Type B pancreatic cell (in vitro differentiated cells): ENCODE measurements at regions not wholly inside any gene's neighbourhood (a gene's known extent, or its start where the extent isn't known, plus 50 kb on each side); places are given as distances from the start of the nearest gene placed in this dataset.
"Not testable (repeated sequence)": the region's sequence is repeated elsewhere in the genome, so short reads cannot be mapped to it uniquely, and the experiment has no call there.

Experiments used
- DNase-seq: peaks from one replicate; pipeline ENCODE4 v3.0.0; 2021; ENCODE audit warnings: mixed read lengths; ENCODE audit not compliant: unreplicated experiment; ENCODE audit errors: extremely low spot score
- H3K27ac Mint-ChIP-seq: 2 replicates; pipeline ENCODE4 v1.8.0; 2021; ENCODE audit warnings: mild to moderate bottlenecking, mixed read lengths
- H3K27me3 Mint-ChIP-seq: 2 replicates; pipeline ENCODE4 v1.8.0; 2021; ENCODE audit warnings: mixed read lengths
- H3K36me3 Mint-ChIP-seq: 2 replicates; pipeline ENCODE4 v1.8.0; 2021; ENCODE audit warnings: mixed read lengths
- H3K4me1 Mint-ChIP-seq: one replicate; pipeline ENCODE4 v1.8.0; 2021; ENCODE audit warnings: mixed read lengths; ENCODE audit not compliant: unreplicated experiment
- H3K4me3 Mint-ChIP-seq: 2 replicates; pipeline ENCODE4 v1.8.0; 2021; ENCODE audit warnings: mild to moderate bottlenecking, mixed read lengths
- H3K9me3 Mint-ChIP-seq: 2 replicates; pipeline ENCODE4 v1.8.0; 2021; ENCODE audit warnings: mixed read lengths
- TF ChIP-seq, protein P1 (sequence below): fragments of 200-600 bp; sonication (generic); conservative IDR thresholded peaks from 2 replicates; pipeline ENCODE4 v1.5.0; 2021; ENCODE audit warnings: antibody characterized with exemption, mild to moderate bottlenecking

DNA sequence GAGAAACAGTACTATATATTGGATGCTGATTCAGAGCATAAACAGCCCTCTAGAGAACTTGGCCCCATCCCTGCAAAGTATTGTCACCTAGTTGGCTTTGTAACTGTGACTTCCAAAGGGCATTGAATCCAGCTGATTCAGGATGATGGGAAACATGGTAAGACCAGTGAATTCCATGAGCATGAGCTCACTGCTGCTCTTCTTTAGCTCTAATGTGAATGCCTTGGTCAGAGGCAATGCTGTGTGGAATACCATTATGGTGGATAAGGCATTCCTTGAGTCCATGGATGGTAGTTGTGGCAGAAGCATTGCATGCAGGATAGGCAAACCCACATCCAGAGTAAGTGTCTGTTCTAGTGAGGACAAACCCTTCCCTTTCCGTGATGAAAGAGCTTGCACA lies 365.6 kb upstream of the EDA2R start:
- TF ChIP-seq, protein P1, sequence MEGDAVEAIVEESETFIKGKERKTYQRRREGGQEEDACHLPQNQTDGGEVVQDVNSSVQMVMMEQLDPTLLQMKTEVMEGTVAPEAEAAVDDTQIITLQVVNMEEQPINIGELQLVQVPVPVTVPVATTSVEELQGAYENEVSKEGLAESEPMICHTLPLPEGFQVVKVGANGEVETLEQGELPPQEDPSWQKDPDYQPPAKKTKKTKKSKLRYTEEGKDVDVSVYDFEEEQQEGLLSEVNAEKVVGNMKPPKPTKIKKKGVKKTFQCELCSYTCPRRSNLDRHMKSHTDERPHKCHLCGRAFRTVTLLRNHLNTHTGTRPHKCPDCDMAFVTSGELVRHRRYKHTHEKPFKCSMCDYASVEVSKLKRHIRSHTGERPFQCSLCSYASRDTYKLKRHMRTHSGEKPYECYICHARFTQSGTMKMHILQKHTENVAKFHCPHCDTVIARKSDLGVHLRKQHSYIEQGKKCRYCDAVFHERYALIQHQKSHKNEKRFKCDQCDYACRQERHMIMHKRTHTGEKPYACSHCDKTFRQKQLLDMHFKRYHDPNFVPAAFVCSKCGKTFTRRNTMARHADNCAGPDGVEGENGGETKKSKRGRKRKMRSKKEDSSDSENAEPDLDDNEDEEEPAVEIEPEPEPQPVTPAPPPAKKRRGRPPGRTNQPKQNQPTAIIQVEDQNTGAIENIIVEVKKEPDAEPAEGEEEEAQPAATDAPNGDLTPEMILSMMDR: no peak
- Mint-ChIP-seq H3K9me3 (no peaks in the 10 kb centered on the region), H3K36me3 (no peaks in the 10 kb centered on the region), H3K4me3 (no peak overlapping the region), H3K4me1 (no peaks in the 10 kb centered on the region), H3K27ac (no peak overlapping the region), H3K27me3 (no peaks in the 10 kb centered on the region)
- no peak for DNase-seq

DNA sequence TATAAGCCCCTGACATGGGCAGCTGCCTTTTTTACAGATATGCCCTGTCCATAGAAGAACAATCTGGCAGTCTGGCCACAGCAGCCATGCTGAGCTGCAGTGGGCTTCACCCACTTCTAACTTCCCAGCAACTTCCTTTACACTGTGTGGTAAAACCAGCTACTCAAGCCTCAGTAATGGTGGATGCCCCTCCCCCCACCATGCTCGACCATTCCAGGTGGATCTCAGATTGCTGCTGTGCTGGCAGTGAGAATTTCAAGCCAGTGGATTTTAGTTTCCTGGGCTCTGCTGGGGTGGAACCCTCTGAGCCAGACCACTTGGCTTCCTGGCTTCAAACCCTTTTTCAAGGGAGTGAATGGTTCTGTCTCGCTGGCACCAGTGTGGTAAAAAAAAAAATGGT lies 355.9 kb upstream of the EDA2R start:
- H3K4me1 Mint-ChIP-seq: no peaks in the 10 kb centered on the region
- H3K27me3 Mint-ChIP-seq: no peaks in the 10 kb centered on the region
- DNase-seq: no peak
- H3K9me3 Mint-ChIP-seq: no peaks in the 10 kb centered on the region
- TF ChIP-seq, protein P1: no peak
- no peak overlapping the region for H3K4me3 Mint-ChIP-seq
- no peaks in the 10 kb centered on the region for H3K36me3 Mint-ChIP-seq
- no peak overlapping the region for H3K27ac Mint-ChIP-seq

DNA sequence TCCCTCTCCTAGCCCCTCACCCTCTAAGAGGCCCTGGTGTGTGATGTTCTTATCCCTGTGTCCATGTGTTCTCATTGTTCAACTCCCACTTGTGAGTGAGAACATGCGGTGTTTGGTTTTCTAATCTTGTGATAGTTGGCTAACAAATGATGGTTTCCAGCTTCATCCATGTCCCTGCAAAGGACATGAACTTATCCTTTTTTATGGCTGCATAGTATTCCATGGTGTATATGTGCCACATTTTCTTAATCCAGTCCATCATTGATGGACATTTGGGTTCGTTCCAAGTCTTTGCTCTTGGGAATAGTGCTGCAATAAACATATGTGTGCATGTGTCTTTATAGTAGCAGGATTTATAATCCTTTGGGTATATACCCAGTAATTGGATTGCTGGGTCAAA lies 353.2 kb upstream of the EDA2R start:
- not testable (repeated sequence) for H3K27me3 Mint-ChIP-seq, H3K9me3 Mint-ChIP-seq, H3K4me3 Mint-ChIP-seq, H3K27ac Mint-ChIP-seq, H3K36me3 Mint-ChIP-seq, DNase-seq, H3K4me1 Mint-ChIP-seq

DNA sequence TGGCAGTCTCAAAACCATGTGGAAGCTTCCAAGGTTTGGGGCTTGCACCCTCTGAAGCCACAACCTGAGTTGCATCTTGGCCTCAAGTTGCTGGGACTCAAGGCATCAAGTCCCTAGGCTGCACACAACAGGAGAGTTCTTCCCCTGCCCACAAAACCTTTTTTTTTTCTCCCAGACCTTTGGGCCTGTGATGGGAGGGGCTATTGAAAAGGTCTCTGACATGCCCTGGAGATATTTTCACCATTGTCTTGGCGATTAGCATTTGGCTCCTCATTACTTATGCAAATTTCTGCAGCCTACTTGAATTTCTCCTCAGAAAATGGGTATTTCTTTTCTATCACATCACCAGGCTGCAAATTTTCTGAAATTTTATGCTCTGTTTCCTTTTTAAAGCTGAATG lies 349.5 kb upstream of the EDA2R start:
- TF ChIP-seq, protein P1: no peak
- H3K4me3 Mint-ChIP-seq: no peak overlapping the region
- no peak overlapping the region for H3K27ac Mint-ChIP-seq
- no peaks in the 10 kb centered on the region for H3K36me3 Mint-ChIP-seq
- H3K9me3 Mint-ChIP-seq: no peaks in the 10 kb centered on the region
- DNase-seq: no peak
- no peaks in the 10 kb centered on the region for H3K27me3 Mint-ChIP-seq
- H3K4me1 Mint-ChIP-seq: no peaks in the 10 kb centered on the region

DNA sequence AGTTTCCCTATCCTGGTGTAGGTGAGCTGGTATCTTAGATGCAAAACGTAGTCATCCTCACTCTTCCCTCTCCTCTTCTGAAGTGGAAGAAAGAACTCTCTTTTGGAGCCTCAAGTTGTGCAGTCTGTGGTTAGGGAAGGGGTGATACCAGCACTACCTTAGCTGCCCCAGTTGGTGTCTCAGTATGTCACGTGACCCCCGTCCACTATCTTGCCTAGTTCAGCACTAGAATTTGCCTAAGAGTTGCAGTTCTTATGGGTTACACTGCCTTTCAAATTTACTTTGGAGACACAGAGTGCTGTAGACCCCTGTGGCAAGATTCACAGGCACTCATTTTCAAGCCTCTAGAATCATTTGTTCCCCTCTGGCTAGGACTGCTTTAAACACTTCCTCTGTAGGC lies 322.8 kb upstream of the EDA2R start:
- TF ChIP-seq, protein P1: no peak
- Mint-ChIP-seq H3K9me3 (no peaks in the 10 kb centered on the region), H3K36me3 (no peaks in the 10 kb centered on the region), H3K27ac (no peak overlapping the region), H3K4me3 (no peak overlapping the region), H3K27me3 (no peaks in the 10 kb centered on the region), H3K4me1 (no peaks in the 10 kb centered on the region)
- no peak for DNase-seq

DNA sequence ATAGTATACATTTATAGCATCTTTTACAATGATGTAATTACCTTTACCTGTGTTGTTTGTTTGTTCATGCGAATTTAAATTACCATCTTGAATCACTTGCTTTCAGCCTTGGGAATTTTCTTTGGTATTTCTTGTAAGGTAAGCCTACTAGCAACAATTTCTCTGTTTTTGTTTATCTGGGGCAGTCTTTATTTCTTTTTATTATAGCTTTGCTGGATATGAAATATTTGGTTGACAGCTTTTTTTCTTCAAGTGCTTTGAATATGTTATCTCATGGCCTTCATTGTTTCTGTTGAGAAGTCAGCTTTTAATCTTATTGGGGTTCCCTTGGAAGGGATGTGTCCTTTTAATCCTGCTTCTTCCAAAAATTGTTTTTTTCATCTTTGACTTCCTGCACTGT lies 292.8 kb upstream of the EDA2R start:
- Mint-ChIP-seq H3K27me3 (no peaks in the 10 kb centered on the region), H3K36me3 (no peaks in the 10 kb centered on the region), H3K4me1 (no peaks in the 10 kb centered on the region), H3K4me3 (no peak overlapping the region), H3K27ac (no peak overlapping the region), H3K9me3 (no peaks in the 10 kb centered on the region)
- no peak for DNase-seq
- TF ChIP-seq, protein P1: no peak

DNA sequence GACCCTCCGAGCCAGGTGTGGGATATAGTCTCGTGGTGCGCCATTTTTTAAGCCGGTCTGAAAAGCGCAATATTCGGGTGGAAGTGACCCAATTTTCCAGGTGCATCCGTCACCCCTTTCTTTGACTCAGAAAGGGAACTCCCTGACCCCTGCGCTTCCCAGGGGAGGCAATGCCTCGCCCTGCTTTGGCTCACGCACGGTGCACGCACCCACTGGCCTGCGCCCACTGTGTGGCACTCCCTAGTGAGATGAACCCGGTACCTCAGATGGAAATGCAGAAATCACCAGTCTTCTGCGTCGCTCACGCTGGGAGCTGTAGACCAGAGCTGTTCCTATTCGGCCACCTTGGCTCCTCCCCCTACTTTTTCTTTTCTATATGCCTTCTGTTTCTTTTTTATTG lies 291.6 kb upstream of the EDA2R start:
- H3K4me3 Mint-ChIP-seq, H3K36me3 Mint-ChIP-seq, H3K9me3 Mint-ChIP-seq, H3K27ac Mint-ChIP-seq, H3K27me3 Mint-ChIP-seq, H3K4me1 Mint-ChIP-seq, DNase-seq: not testable (repeated sequence)
